PC-3 (cell line): ENCODE measurements at regions not wholly inside any gene's neighbourhood (a gene's known extent, or its start where the extent isn't known, plus 50 kb on each side); places are given as distances from the start of the nearest gene placed in this dataset.
"Not testable (repeated sequence)": the region's sequence is repeated elsewhere in the genome, so short reads cannot be mapped to it uniquely, and the experiment has no call there.

ENCODE experiments used
- EZH2 ChIP-seq: fragments of 300-600 bp; sonication (generic); IDR thresholded peaks from one replicate; pipeline ENCODE4 v1.6.1; 2017; ENCODE audit warnings: antibody characterized with exemption, mild to moderate bottlenecking, low read length; ENCODE audit not compliant: unreplicated experiment
- TF ChIP-seq, protein P1 (sequence below): fragments of 300-600 bp; sonication (generic); conservative IDR thresholded peaks from 2 replicates; pipeline ENCODE4 v1.5.1; 2017; ENCODE audit warnings: antibody characterized with exemption, low read depth, mild to moderate bottlenecking, low read length

DNA sequence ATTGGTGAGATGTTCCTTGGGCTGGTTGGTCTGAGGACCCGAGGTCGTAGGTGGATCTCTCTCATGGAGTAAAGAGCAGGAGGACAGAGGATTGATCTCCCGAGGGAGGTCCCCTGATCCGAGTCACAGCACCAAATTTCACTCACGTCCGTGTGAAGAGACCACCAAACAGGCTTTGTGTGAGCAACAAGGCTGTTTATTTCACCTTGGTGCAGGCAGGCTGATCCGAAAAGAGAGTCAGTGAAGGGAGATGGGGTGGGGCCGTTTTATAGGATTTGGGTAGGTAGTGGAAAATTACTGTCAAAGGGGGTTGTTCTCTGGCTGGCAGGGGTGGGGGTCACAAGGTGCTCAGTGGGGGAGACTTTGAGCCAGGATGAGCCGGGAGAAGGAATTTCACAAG, 97.5 kb upstream of the SLC25A48 start:
- TF ChIP-seq, protein P1, sequence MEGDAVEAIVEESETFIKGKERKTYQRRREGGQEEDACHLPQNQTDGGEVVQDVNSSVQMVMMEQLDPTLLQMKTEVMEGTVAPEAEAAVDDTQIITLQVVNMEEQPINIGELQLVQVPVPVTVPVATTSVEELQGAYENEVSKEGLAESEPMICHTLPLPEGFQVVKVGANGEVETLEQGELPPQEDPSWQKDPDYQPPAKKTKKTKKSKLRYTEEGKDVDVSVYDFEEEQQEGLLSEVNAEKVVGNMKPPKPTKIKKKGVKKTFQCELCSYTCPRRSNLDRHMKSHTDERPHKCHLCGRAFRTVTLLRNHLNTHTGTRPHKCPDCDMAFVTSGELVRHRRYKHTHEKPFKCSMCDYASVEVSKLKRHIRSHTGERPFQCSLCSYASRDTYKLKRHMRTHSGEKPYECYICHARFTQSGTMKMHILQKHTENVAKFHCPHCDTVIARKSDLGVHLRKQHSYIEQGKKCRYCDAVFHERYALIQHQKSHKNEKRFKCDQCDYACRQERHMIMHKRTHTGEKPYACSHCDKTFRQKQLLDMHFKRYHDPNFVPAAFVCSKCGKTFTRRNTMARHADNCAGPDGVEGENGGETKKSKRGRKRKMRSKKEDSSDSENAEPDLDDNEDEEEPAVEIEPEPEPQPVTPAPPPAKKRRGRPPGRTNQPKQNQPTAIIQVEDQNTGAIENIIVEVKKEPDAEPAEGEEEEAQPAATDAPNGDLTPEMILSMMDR: not testable (repeated sequence)
- not testable (repeated sequence) for TF ChIP-seq EZH2
